GM19025 (cell line): ENCODE measurements at regions not wholly inside any gene's neighbourhood (a gene's known extent, or its start where the extent isn't known, plus 50 kb on each side); places are given as distances from the start of the nearest gene placed in this dataset.
"Not testable (repeated sequence)": the region's sequence is repeated elsewhere in the genome, so short reads cannot be mapped to it uniquely, and the experiment has no call there.

Experiments used
- ATAC-seq: cut with Tn5 transposase; IDR thresholded peaks from one replicate; pipeline ENCODE4 v1.9.1; 2021; ENCODE audit warnings: mild to moderate bottlenecking, low read depth, moderate library complexity; ENCODE audit not compliant: unreplicated experiment

- no peak for ATAC-seq
Measured at GRCh38 chr3:124351430-124352148, 359.7 kb upstream of the ROPN1 start.

GRCh38 chr3:124352149-124352539, 360.2 kb upstream of the ROPN1 start:
- no peak for ATAC-seq

DNA sequence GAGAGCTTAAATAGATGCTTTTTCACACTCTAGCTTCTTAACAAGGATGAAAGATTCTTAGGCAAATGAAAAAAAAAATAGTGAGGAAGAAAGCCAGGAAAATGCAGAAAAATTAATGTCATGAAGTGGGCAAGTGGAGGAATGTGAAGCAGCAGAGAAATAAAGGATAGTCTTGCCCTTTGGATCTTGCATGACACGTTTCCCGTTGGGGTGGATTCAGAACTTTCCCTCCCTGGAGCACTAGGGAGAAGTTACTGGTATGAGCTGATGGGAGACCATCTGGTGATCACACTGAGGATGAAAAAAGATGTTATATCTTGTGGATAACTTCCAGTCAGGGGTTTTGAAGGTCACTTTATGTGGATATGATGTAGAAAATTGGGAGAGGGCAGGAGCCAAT, 361.8 kb upstream of the ROPN1 start:
- ATAC-seq, result no peak

GRCh38 chr3:124354150-124354549, 362.2 kb upstream of the ROPN1 start:
- ATAC-seq, result no peak

GRCh38 chr3:124358156-124358555, 366.2 kb upstream of the ROPN1 start:
- no peak for ATAC-seq

DNA sequence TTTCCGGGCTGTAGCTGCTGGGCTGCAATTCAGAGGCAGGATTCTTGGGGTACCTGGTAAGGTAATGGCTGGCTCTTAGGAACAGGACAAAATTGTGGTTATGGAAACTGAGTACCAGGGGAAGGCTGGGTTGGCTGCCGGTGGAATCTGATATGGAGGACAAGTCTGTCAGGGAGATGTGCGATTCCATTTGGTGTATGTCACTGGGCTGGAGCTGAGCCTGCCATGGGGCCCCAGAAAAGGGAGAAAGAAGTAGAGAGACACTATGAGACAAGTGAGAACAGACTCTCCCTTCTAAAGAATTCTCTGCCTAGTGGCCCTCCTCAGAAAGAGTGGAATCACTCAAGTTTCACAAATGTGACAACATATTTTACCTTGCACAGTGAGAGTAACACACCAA, 368.2 kb upstream of the ROPN1 start:
- no peak for ATAC-seq

DNA sequence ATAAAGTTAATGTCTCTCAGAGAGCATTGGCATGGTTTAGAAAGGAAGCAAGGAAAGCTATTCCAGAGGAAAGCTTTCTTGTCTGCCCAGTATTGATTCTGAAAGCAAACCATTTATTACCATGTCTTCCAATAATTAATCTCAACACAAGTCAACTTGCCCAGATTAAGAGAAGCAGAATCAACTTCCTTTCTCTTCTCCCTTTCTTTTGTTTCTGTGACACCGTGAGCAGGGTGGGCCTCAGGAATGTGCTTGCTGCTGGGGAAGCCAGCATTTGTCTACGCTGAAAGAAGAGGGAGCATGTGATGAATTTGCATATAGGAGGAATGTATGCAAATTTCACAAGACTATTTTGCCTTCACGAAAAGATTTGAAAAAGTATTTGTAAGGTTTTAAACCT, 368.6 kb upstream of the ROPN1 start:
- no peak for ATAC-seq

- ATAC-seq, result no peak
Measured at GRCh38 chr3:124361566-124361965, 368.7 kb upstream of the UMPS start.

- no peak for ATAC-seq
Measured at GRCh38 chr3:124362455-124362854, 367.8 kb upstream of the UMPS start.

GRCh38 chr3:124363476-124363875, 366.8 kb upstream of the UMPS start:
- ATAC-seq, result no peak

DNA sequence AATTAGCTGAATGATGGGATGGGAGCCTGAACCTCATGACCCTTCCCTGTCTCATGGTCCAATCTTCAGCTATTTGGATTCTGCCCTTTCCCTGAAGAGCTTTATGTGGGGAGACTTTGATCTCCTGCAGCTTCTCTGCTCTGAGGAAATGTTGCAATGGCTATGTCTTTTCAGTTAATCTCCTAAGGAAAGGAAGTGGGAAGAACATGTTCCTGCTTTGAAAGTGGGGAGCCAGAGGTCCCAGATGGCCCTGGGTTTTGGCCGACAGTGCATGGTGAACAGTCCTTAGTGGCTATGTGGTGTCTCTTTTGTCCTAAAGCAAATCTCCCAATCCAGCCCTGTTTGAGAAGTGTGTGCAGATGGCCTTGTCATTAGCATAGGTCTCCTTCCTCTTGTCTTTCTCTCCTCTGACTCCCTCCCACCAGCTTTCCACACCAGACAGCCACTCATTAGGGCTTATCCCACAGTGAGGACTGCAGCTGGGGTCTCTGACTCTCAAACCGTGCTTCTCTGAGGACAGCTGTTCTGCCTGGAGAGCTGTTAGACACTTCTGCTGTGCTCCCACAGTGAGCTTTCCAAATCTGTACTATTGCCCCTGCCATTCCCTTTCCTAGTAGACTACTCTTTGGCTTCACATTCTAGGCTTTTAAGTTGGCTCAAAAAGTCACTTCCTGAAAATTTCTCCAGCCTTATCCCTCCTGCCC, 365.8 kb upstream of the UMPS start:
- ATAC-seq, result no peak

DNA sequence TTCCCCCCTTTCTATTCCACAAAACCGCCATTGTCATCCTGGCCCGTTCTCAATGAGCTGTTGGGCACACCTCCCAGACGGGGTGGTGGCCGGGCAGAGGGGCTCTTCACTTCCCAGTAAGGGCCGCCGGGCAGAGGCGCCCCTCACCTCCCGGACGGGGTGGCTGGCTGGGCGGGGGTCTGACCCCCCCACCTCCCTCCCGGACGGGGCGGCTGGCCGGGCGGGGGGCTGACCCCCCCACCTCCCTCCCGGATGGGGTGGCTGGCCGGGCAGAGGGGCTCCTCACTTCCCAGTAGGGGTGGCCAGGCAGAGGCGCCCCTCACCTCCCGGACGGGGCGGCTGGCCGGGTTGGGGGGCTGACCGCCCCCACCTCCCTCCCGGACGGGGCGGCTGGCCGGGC, 363.6 kb upstream of the UMPS start:
- ATAC-seq, result not testable (repeated sequence)

- no peak for ATAC-seq
Measured at GRCh38 chr3:124372775-124373174, 357.5 kb upstream of the UMPS start.

DNA sequence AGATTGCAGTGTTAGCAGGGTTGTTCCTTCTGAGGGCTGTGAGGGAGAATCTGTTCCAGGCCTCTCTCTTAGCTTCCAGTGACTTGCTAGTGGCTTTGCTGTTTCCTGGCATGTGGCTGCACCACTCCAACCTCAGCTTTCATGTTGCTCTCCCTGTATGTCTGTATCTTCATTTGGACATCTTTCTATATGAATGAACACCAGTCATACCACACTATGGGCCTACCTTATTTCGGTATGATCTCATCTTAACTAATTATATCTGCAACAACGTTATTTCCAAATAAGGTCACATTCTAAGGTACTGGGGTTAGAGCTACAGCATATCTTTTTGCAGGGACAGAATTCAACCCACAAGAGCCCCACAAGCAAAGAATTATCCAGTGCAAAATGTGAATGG, 356.7 kb upstream of the UMPS start:
- ATAC-seq, result no peak

DNA sequence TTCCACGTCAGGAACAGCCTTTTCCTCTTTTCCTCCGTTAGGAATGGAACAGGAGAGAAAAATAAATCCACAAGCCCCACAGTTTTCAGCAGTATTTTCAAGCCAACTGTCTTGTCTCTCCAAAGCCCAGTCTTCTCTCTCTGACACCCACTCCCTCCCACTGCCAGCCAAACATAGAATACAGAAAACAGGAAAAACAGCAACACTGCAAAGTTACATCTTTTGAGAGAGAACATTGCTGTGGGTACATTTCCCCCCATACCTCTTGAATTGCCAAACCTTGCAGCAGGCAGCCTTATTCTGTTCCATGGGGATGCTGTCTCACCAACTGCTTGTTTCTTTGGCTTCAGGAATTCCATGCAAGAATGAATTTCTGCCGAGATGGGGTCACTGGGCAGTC, 355.7 kb upstream of the UMPS start:
- no peak for ATAC-seq

DNA sequence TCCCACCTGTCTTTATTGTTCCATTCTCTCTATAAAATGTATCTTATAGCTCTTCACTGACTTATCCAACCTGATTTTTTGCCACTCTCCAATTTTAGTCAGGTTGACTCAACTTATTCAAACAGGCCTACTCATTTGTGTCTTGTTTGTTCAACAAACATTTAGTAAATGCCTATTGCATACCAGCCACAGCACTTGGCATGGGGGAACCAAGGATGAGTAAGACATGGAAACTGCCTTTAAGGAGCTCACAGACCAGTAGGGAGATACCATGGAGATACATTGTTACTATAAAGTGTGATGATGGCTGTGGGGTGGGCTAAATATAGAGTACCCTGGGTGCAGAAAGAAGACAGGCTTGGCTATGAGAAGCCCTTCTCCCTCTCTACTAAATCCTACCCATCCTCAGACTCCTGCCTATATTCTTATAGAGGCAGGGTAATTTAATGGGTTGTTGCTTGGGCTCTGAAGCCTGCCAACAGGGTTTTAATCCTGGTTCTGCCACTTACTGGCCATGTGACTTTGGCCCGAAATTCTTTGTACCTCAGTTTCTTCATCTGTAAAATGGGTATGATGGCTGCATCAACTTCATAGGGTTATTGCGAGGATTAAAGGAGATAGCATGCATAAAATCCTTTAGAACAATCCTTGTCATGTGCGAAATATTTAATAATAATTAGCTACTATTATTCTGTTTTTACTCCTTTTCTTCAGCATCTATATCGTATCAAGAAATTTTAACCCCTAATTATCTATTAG, 348.5 kb upstream of the UMPS start:
- ATAC-seq, result no peak

DNA sequence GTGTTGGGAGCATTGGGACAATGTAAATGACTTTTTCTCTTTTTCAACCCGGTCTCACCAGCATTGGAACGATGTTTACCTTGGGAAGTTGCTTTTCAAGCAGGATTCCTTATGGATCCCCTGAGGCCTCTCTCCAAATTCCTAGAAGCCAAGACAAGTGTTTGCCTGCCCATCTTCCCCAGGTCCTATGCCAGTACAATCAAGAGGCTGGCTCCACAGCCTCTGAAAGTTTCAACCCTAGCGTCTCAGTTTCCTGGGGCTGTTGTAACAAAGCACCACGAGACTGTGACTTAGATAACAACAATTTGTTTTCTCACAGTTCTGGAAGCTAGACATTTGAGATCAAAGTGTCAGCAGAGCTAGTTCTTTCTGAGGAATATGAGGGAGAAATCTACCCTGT, 347.2 kb upstream of the UMPS start:
- ATAC-seq, result no peak

- ATAC-seq, result no peak
Measured at GRCh38 chr3:124383846-124384466, 346.3 kb upstream of the UMPS start.

DNA sequence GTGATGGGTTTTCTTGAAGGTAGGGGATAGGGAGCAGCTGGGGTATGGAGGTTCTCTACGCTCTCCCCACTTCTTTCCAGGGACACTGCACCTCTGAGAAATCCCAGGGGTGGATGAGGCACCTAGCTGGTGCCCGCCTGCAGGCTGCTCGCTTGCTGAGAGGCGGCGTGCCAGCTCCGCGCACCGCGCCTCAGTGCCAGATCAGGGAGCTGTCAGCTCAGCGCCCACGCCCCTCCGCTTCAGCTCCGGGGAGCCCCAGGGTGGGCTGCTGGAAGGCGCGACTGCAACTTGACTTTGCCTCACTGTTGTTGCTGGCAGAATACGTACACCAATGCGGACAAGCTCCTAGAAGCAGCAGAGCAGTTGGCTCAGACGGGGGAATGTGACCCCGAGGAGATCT, 345.7 kb upstream of the UMPS start:
- ATAC-seq, result no peak

- ATAC-seq, result no peak
Measured at GRCh38 chr3:124385996-124386395, 344.3 kb upstream of the UMPS start.

DNA sequence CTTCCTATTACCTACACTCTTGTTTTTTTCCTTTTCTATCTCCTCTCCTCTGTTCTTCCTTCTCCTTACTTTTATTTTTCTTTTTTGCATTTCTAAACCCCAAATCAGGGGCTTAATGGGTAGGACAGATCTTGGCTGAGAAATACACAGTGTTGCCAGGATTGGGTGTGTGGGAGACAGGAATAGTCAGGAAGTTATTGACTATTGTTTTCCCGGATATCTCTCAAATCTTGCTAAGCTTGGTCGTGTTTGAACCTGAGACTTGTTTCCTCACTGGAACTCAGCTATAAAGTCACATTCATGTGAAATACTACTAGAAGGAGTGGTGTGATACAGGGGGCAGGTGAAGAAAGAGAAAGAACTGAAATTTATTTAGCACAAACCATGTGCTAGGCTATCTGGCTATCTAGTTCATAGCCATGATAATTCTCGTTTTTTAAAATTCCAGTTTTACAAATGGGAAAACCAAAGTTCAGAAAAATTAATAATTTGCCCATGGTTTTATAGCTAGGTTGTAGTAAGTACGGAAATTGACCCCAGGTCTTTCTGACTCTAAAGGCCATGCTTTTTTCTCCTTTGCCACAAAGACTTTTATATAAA, 343.2 kb upstream of the UMPS start:
- no peak for ATAC-seq
